ENCODE measurements at regions not wholly inside any gene's neighbourhood (a gene's known extent, or its start where the extent isn't known, plus 50 kb on each side); places are given as distances from the start of the nearest gene placed in this dataset.

DNA sequence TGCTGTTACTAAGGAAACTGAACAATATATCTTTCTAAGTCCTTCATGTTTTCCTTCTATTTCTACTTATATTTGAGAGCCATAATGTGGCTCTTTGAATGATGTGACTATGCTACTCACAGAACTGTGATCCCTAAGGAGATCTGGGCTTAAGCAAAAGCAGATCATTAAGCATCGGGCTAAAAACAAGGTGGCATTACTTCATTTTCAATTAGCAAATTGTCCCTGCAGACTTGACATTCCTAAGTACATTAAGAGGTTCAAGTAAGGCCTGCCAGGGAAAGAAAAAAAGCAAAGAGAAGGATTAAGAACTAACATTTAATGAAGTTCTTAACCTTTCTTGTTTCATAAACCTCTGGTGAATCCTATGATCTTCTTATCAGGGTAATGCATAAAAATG is 447.6 kb downstream of the PDGFC start:
- Histone ChIP-seq H3F3A (ENCODE audit: insufficient read depth) (no peaks in the 10 kb centered on the region), H3K27ac (ENCODE audit: low read depth, low read length) (no peak overlapping the region), H3K4me3 (ENCODE audit: insufficient read depth, low read length, poor library complexity, severe bottlenecking) (no peak overlapping the region), H3K79me2 (ENCODE audit: insufficient read depth, low read length) (no peaks in the 10 kb centered on the region), H3K9me2 (replicated peaks; ENCODE audit: insufficient read depth, low read length) (0 out of 2 replicates have a peak, but pooled peaks cover 3% of the 10 kb centered on the region), H3K9ac (ENCODE audit: low read length) (no peak overlapping the region), H4K20me1 (ENCODE audit: low read depth, low read length) (no peaks in the 10 kb centered on the region), H3K9me3 (ENCODE audit: insufficient read depth, low read length) (no peaks in the 10 kb centered on the region), H2AFZ (ENCODE audit: low read depth, low read length, severe bottlenecking) (no peak overlapping the region), H3K4me2 (ENCODE audit: low read depth, low read length, poor library complexity, severe bottlenecking) (no peak overlapping the region), H3K36me3 (ENCODE audit: low read length) (no peaks in the 10 kb centered on the region), H3K27me3 (ENCODE audit: low read length) (no peaks in the 10 kb centered on the region)
- TF ChIP-seq, protein P1, sequence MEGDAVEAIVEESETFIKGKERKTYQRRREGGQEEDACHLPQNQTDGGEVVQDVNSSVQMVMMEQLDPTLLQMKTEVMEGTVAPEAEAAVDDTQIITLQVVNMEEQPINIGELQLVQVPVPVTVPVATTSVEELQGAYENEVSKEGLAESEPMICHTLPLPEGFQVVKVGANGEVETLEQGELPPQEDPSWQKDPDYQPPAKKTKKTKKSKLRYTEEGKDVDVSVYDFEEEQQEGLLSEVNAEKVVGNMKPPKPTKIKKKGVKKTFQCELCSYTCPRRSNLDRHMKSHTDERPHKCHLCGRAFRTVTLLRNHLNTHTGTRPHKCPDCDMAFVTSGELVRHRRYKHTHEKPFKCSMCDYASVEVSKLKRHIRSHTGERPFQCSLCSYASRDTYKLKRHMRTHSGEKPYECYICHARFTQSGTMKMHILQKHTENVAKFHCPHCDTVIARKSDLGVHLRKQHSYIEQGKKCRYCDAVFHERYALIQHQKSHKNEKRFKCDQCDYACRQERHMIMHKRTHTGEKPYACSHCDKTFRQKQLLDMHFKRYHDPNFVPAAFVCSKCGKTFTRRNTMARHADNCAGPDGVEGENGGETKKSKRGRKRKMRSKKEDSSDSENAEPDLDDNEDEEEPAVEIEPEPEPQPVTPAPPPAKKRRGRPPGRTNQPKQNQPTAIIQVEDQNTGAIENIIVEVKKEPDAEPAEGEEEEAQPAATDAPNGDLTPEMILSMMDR (IDR thresholded peaks at IDR 0.05; ENCODE audit: insufficient read depth, low read length, poor library complexity, severe bottlenecking): no peak
- no peak for TF ChIP-seq EZH2phosphoT487 (conservative IDR thresholded peaks at IDR 0.05; ENCODE audit: low read length)

DNA sequence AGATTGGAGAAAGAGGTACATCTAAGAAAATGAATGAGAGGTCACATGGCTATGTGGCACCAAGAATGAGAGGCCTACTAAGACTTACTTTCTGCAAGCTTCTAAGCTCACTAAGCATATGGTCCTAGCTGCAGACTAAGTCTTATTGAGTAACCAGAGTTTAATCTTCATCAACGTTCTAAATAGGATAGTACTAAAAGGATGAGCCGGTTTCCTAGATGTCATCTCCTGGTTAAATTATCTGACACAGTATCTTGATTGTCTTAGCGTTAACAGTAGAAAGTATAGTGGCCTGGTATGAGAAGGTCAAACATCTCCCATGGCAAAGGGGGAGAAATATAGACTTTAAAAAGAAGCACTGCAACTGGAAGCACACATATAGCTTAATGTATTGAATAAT is 448.1 kb downstream of the PDGFC start:
- H3K79me2 ChIP-seq (ENCODE audit: insufficient read depth, low read length): no peaks in the 10 kb centered on the region
- no peaks in the 10 kb centered on the region for H3K27me3 ChIP-seq (ENCODE audit: low read length)
- H3K4me2 ChIP-seq (ENCODE audit: low read depth, low read length, poor library complexity, severe bottlenecking): no peak overlapping the region
- H3K4me3 ChIP-seq (ENCODE audit: insufficient read depth, low read length, poor library complexity, severe bottlenecking): no peak overlapping the region
- H3K36me3 ChIP-seq (ENCODE audit: low read length): no peaks in the 10 kb centered on the region
- TF ChIP-seq, protein P1 (IDR thresholded peaks at IDR 0.05; ENCODE audit: insufficient read depth, low read length, poor library complexity, severe bottlenecking): no peak
- no peak for TF ChIP-seq EZH2phosphoT487 (conservative IDR thresholded peaks at IDR 0.05; ENCODE audit: low read length)
- H3K9me2 ChIP-seq (replicated peaks; ENCODE audit: insufficient read depth, low read length): 0 out of 2 replicates have a peak, but pooled peaks cover 3% of the 10 kb centered on the region
- H3K9me3 ChIP-seq (ENCODE audit: insufficient read depth, low read length): no peaks in the 10 kb centered on the region
- no peaks in the 10 kb centered on the region for H4K20me1 ChIP-seq (ENCODE audit: low read depth, low read length)
- H3K27ac ChIP-seq (ENCODE audit: low read depth, low read length): no peak overlapping the region
- no peak overlapping the region for H3K9ac ChIP-seq (ENCODE audit: low read length)
- H3F3A ChIP-seq (ENCODE audit: insufficient read depth): no peaks in the 10 kb centered on the region
- H2AFZ ChIP-seq (ENCODE audit: low read depth, low read length, severe bottlenecking): no peak overlapping the region

DNA sequence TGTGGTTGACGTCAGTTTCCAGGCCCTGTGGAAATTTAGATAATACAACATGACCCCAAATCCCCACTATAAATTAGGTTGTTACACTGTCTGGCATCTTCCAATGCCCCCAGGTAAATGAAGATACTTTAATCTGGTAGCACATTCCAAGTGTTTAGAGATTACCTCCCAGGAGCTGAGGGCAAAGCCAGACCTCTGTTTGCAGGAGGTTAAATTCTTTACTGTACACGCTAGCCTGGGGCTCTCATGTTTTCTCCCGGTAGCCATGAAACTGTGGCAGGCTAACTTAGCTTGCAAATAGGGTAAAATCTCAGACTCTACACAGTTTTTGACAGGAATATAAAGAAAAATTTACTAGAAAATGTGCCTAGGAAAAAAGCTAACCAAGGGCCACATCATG is 450.0 kb downstream of the PDGFC start:
- Histone ChIP-seq H3K79me2 (ENCODE audit: insufficient read depth, low read length) (no peaks in the 10 kb centered on the region), H3K36me3 (ENCODE audit: low read length) (no peaks in the 10 kb centered on the region), H3K4me3 (ENCODE audit: insufficient read depth, low read length, poor library complexity, severe bottlenecking) (no peak overlapping the region), H3F3A (ENCODE audit: insufficient read depth) (no peaks in the 10 kb centered on the region), H4K20me1 (ENCODE audit: low read depth, low read length) (no peaks in the 10 kb centered on the region), H2AFZ (ENCODE audit: low read depth, low read length, severe bottlenecking) (no peak overlapping the region), H3K9me3 (ENCODE audit: insufficient read depth, low read length) (no peaks in the 10 kb centered on the region), H3K27me3 (ENCODE audit: low read length) (no peaks in the 10 kb centered on the region), H3K9ac (ENCODE audit: low read length) (no peak overlapping the region), H3K9me2 (replicated peaks; ENCODE audit: insufficient read depth, low read length) (0 out of 2 replicates have a peak, but pooled peaks cover 3% of the 10 kb centered on the region), H3K27ac (ENCODE audit: low read depth, low read length) (no peak overlapping the region), H3K4me2 (ENCODE audit: low read depth, low read length, poor library complexity, severe bottlenecking) (no peak overlapping the region)
- no peak for TF ChIP-seq EZH2phosphoT487 (conservative IDR thresholded peaks at IDR 0.05; ENCODE audit: low read length)
- TF ChIP-seq, protein P1 (IDR thresholded peaks at IDR 0.05; ENCODE audit: insufficient read depth, low read length, poor library complexity, severe bottlenecking): no peak
